A673 (cell line): ENCODE measurements at regions not wholly inside any gene's neighbourhood (a gene's known extent, or its start where the extent isn't known, plus 50 kb on each side); places are given as distances from the start of the nearest gene placed in this dataset.

Experiments
- BruUV-seq: library from RNA; stranded (reverse); fragments of 400-500 nt; replicated peaks from 2 replicates; lab custom pipeline; 2021; lab: Mats Ljungman, UMichigan
- CTCF ChIA-PET: fragments of 300-600 bp; sonication (Branson Sonifier 250); formaldehyde crosslinking; loops from one replicate; lab custom pipeline; 2022; ENCODE audit warnings: antibody characterized with exemption; lab: Charles Lee
- POLR2A ChIA-PET: fragments of 300-600 bp; sonication (Branson Sonifier 250); formaldehyde crosslinking; loops from one replicate; lab custom pipeline; 2022; ENCODE audit warnings: antibody characterized with exemption; ENCODE audit not compliant: low non-redundant PET; lab: Charles Lee
- DNase-seq: peaks from one replicate; pipeline ENCODE4 v3.0.0-alpha.2; 2015; ENCODE audit warnings: low spot score
- H3K27ac ChIP-seq: fragments of 200-600 bp; sonication (generic); 2 replicates; pipeline ENCODE4 v1.5.1; 2016; ENCODE audit warnings: mixed run types, low read depth, mild to moderate bottlenecking, mixed read lengths, antibody characterized with exemption, low read length; ENCODE audit not compliant: poor library complexity, severe bottlenecking
- H3K27me3 ChIP-seq: fragments of 200-600 bp; sonication (generic); replicated peaks from 2 replicates; pipeline ENCODE4 v1.6.1; 2017; ENCODE audit warnings: mixed run types, low read depth, mild to moderate bottlenecking, mixed read lengths, antibody characterized with exemption, low read length; ENCODE audit not compliant: insufficient read depth, poor library complexity
- H3K36me3 ChIP-seq: fragments of 200-600 bp; sonication (generic); 2 replicates; pipeline ENCODE4 v1.6.1; 2016; ENCODE audit warnings: mixed run types, mild to moderate bottlenecking, mixed read lengths, antibody characterized with exemption, low read length; ENCODE audit not compliant: insufficient read depth, poor library complexity, severe bottlenecking
- H3K4me1 ChIP-seq: fragments of 200-600 bp; sonication (generic); 2 replicates; pipeline ENCODE4 v1.6.1; 2017; ENCODE audit warnings: mixed run types, mild to moderate bottlenecking, mixed read lengths, antibody characterized with exemption, low read length; ENCODE audit not compliant: insufficient read depth, poor library complexity, severe bottlenecking
- H3K4me3 ChIP-seq: fragments of 200-600 bp; sonication (generic); 2 replicates; pipeline ENCODE4 v1.5.1; 2016; ENCODE audit warnings: low read depth, mixed run types, mild to moderate bottlenecking, mixed read lengths, low read length; ENCODE audit not compliant: poor library complexity, severe bottlenecking
- H3K9me3 ChIP-seq: fragments of 200-600 bp; sonication (generic); 2 replicates; pipeline ENCODE4 v1.6.1; 2016; ENCODE audit warnings: mixed run types, low read depth, mild to moderate bottlenecking, mixed read lengths, antibody characterized with exemption, low read length; ENCODE audit not compliant: poor library complexity, severe bottlenecking
- CTCF ChIP-seq: fragments of 300-800, 200-600 bp; sonication (generic); conservative IDR thresholded peaks from 2 replicates; pipeline ENCODE4 v1.5.1; 2017; ENCODE audit warnings: low read depth, mild to moderate bottlenecking, antibody characterized with exemption, low read length, moderate library complexity, mixed read lengths
- EZH2 ChIP-seq: fragments of 200-600 bp; sonication (generic); IDR thresholded peaks from 2 replicates; pipeline ENCODE4 v1.6.1; 2017; ENCODE audit warnings: borderline replicate concordance, low read depth, mild to moderate bottlenecking, mixed read lengths, antibody characterized with exemption, low read length; ENCODE audit not compliant: poor library complexity, severe bottlenecking
- intact Hi-C: fragments of 100-400 bp; cut with micrococcal nuclease; formaldehyde crosslinking; loops from one replicate; pipeline ENCODE4 v1.10.0; 2022; ENCODE audit not compliant: unreplicated experiment

DNA sequence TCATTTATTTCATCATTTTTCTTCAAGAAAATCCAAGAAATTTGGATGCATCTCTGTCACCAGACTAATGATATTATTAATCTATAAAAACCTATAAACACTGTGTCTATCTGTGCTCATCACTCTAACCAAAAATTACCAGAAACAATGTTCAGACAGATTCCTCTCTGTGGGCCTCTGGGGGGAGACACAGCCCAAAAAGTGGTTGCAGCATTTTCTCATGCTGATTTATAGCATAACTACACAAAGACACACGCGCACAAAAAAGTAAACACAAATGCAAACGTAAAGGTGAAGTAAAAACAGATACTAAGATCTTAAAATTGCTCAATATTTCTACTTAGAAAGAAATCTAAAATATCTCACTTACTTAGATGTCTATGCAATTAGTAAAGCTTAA, 976.0 kb downstream of the GBE1 start:
- ChIA-PET POLR2A (no interaction called here), CTCF (no interaction called here)
- no peak overlapping the region for H3K4me3 ChIP-seq
- no peak overlapping the region for H3K27ac ChIP-seq
- no peaks in the 10 kb centered on the region for H3K9me3 ChIP-seq
- TF ChIP-seq CTCF (peak; percentile 37; the same call in 1 of the 2 replicates), EZH2 (no peak)
- no TSS peak for BruUV-seq
- H3K36me3 ChIP-seq, result no peaks in the 10 kb centered on the region
- H3K4me1 ChIP-seq, result no peaks in the 10 kb centered on the region
- H3K27me3 ChIP-seq, result no peaks in the 10 kb centered on the region
- peak; percentile 15 for DNase-seq
- intact Hi-C loops, result loop anchor here (5.0 kb wide), 1 partner anchor 457 kb away; no protein-coding TSS in a partner anchor

- peak; percentile 60 for DNase-seq
- CTCF ChIA-PET, result no interaction called here
- intact Hi-C loops, result no loop called here
Measured at GRCh38 chr3:80771085-80771484, 990.4 kb downstream of the GBE1 start.

GRCh38 chr3:80770106-80771074, 991.1 kb downstream of the GBE1 start:
- no peaks in the 10 kb centered on the region for H3K9me3 ChIP-seq
- no peak overlapping the region for H3K27ac ChIP-seq
- POLR2A ChIA-PET, result no interaction called here
- no peaks in the 10 kb centered on the region for H3K36me3 ChIP-seq
- no peaks in the 10 kb centered on the region for H3K4me1 ChIP-seq
- intact Hi-C loops, result no loop called here
- TF ChIP-seq EZH2 (no peak), CTCF (no peak)
- CTCF ChIA-PET, result no interaction called here
- H3K27me3 ChIP-seq, result no peaks in the 10 kb centered on the region
- DNase-seq, result no peak
- H3K4me3 ChIP-seq, result no peak overlapping the region
- BruUV-seq, result no TSS peak

More at GRCh38 chr3:80771085-80771484, 990.4 kb downstream of the GBE1 start:
- Histone ChIP-seq H3K27me3 (no peaks in the 10 kb centered on the region), H3K9me3 (no peaks in the 10 kb centered on the region), H3K4me3 (no peak overlapping the region), H3K36me3 (no peaks in the 10 kb centered on the region), H3K4me1 (no peaks in the 10 kb centered on the region), H3K27ac (no peak overlapping the region)
- no TSS peak for BruUV-seq
- POLR2A ChIA-PET, result no interaction called here
- no peak for TF ChIP-seq CTCF
- no peak for TF ChIP-seq EZH2
